ENCODE measurements at regions not wholly inside any gene's neighbourhood (a gene's known extent, or its start where the extent isn't known, plus 50 kb on each side); places are given as distances from the start of the nearest gene placed in this dataset.

DNA sequence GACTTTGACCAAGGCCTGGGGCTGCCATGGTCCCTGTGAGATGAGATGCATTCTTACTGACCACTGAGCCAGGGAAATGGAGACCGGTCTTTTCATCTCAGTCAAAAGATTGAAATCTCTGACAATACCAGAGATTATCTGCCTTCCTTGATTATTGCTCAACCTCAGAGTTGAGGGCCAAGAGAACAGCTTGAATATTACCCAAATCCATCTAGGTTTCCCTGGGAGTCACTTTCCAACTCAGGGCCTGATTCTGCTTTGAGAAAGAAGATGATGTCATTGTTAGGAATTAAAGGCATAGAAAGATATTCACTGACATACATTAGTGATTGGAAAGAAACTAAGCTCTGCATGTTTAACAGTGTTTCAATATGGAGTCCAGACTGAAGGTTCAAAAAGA, 515.9 kb upstream of the TBX3 start:
- TF ChIP-seq EZH2phosphoT487 (IDR thresholded peaks at IDR 0.05; ENCODE audit: borderline replicate concordance), result no peak
- TF ChIP-seq, protein P1, sequence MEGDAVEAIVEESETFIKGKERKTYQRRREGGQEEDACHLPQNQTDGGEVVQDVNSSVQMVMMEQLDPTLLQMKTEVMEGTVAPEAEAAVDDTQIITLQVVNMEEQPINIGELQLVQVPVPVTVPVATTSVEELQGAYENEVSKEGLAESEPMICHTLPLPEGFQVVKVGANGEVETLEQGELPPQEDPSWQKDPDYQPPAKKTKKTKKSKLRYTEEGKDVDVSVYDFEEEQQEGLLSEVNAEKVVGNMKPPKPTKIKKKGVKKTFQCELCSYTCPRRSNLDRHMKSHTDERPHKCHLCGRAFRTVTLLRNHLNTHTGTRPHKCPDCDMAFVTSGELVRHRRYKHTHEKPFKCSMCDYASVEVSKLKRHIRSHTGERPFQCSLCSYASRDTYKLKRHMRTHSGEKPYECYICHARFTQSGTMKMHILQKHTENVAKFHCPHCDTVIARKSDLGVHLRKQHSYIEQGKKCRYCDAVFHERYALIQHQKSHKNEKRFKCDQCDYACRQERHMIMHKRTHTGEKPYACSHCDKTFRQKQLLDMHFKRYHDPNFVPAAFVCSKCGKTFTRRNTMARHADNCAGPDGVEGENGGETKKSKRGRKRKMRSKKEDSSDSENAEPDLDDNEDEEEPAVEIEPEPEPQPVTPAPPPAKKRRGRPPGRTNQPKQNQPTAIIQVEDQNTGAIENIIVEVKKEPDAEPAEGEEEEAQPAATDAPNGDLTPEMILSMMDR (conservative IDR thresholded peaks at IDR 0.05; ENCODE audit: low read length), result no peak

Data from Loucy (cell line).